ENCODE measurements at regions not wholly inside any gene's neighbourhood (a gene's known extent, or its start where the extent isn't known, plus 50 kb on each side); places are given as distances from the start of the nearest gene placed in this dataset.

- H3K36me3 ChIP-seq, result no peaks in the 10 kb centered on the region
- H3K4me3 ChIP-seq, result no peak overlapping the region
- TF ChIP-seq, protein P1, sequence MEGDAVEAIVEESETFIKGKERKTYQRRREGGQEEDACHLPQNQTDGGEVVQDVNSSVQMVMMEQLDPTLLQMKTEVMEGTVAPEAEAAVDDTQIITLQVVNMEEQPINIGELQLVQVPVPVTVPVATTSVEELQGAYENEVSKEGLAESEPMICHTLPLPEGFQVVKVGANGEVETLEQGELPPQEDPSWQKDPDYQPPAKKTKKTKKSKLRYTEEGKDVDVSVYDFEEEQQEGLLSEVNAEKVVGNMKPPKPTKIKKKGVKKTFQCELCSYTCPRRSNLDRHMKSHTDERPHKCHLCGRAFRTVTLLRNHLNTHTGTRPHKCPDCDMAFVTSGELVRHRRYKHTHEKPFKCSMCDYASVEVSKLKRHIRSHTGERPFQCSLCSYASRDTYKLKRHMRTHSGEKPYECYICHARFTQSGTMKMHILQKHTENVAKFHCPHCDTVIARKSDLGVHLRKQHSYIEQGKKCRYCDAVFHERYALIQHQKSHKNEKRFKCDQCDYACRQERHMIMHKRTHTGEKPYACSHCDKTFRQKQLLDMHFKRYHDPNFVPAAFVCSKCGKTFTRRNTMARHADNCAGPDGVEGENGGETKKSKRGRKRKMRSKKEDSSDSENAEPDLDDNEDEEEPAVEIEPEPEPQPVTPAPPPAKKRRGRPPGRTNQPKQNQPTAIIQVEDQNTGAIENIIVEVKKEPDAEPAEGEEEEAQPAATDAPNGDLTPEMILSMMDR (IDR thresholded peaks at IDR 0.05), result no peak
- no peaks in the 10 kb centered on the region for H3K27me3 ChIP-seq
- H3K9me3 ChIP-seq, result no peaks in the 10 kb centered on the region
- DNase-seq, result no peak
- no peak for FAIRE-seq
- intact Hi-C loops (cut with DNase I), result no loop called here
- WGBS, 2 donors, result 80% methylated on average over 22 of the region's 22 CpGs
- ATAC-seq, result no peak
- no peaks in the 10 kb centered on the region for H3K4me1 ChIP-seq
- no peak overlapping the region for H3K27ac ChIP-seq
Measured at GRCh38 chr3:13249664-13250390, 170.3 kb downstream of the NUP210 start.

- H3K27me3 ChIP-seq, result no peaks in the 10 kb centered on the region
- no peak for FAIRE-seq
- WGBS, 2 donors, result 70 to 79% methylated on average over 6 of the region's 6 CpGs
- H3K4me1 ChIP-seq, result no peaks in the 10 kb centered on the region
- no peaks in the 10 kb centered on the region for H3K36me3 ChIP-seq
- no peak overlapping the region for H3K4me3 ChIP-seq
- TF ChIP-seq, protein P1 (IDR thresholded peaks at IDR 0.05), result no peak
- intact Hi-C loops (cut with DNase I), result no loop called here
- no peak for ATAC-seq
- no peak overlapping the region for H3K27ac ChIP-seq
- DNase-seq, result no peak
- H3K9me3 ChIP-seq, result no peaks in the 10 kb centered on the region
Measured at GRCh38 chr3:13248640-13249039, 171.5 kb downstream of the NUP210 start.

DNA sequence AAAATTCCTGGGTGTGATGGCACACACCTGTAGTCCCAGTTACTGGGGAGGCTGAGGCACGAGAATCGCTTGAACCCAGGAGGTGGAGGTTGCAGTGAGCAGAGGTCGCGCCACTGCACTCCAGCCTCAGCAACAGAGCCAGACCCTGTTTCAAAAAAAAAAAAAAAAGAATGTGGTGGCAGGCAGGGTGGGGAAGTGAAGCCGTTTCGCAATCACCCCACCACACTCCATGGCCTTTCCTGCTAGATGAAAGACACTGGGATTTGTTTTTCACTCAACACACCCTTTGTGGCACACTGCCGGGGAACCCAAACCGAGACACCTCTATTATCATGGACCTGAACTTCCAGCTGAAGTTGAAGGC, 172.4 kb upstream of the IQSEC1 start:
- intact Hi-C loops (cut with DNase I), result no loop called here
- FAIRE-seq, result no peak
- TF ChIP-seq, protein P1 (IDR thresholded peaks at IDR 0.05), result no peak
- ATAC-seq, result no peak
- DNase-seq, result no peak
- Histone ChIP-seq H3K27me3 (no peaks in the 10 kb centered on the region), H3K9me3 (no peaks in the 10 kb centered on the region), H3K27ac (no peak overlapping the region), H3K4me1 (no peaks in the 10 kb centered on the region), H3K4me3 (no peak overlapping the region), H3K36me3 (no peaks in the 10 kb centered on the region)
- 95% methylated on average over 8 of the region's 8 CpGs for WGBS, 2 donors

DNA sequence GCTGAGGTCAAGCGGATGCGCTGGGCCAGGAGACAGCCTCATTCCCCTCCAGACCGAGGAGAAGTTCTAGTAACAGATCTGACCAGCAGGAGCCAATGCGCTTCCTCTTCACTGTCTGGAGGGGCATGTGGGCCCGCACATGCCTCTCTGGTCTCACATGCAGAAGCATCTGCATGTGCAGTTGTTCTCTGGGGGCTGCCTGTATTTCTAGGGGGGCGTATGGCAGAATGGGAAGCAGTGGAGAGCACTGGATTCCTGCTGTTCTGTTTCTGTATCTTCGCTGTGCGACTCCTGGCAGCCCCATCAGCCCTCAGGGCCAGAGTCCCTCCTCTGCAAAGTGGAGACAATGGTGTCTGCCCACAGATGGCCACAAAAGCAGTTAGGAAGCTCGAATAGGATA, 170.4 kb upstream of the IQSEC1 start:
- no peaks in the 10 kb centered on the region for H3K9me3 ChIP-seq
- no peaks in the 10 kb centered on the region for H3K4me1 ChIP-seq
- ATAC-seq (no peak), DNase-seq (no peak), FAIRE-seq (no peak)
- no peaks in the 10 kb centered on the region for H3K27me3 ChIP-seq
- H3K27ac ChIP-seq, result no peak overlapping the region
- TF ChIP-seq, protein P1 (IDR thresholded peaks at IDR 0.05), result no peak
- intact Hi-C loops (cut with DNase I), result no loop called here
- H3K36me3 ChIP-seq, result no peaks in the 10 kb centered on the region
- WGBS, 2 donors, result 81 to 84% methylated on average over 9 of the region's 9 CpGs
- no peak overlapping the region for H3K4me3 ChIP-seq

- intact Hi-C loops (cut with DNase I), result no loop called here
- WGBS, 2 donors, result 88 to 91% methylated on average over 8 of the region's 8 CpGs
- Histone ChIP-seq H3K9me3 (no peaks in the 10 kb centered on the region), H3K4me1 (no peaks in the 10 kb centered on the region), H3K36me3 (no peaks in the 10 kb centered on the region), H3K27me3 (no peaks in the 10 kb centered on the region), H3K27ac (no peak overlapping the region), H3K4me3 (no peak overlapping the region)
- DNase-seq (no peak), FAIRE-seq (no peak), ATAC-seq (no peak)
- TF ChIP-seq, protein P1 (IDR thresholded peaks at IDR 0.05), result no peak
Measured at GRCh38 chr3:13242364-13242737, 169.1 kb upstream of the IQSEC1 start.
